ENCODE measurements at regions not wholly inside any gene's neighbourhood (a gene's known extent, or its start where the extent isn't known, plus 50 kb on each side); places are given as distances from the start of the nearest gene placed in this dataset.

DNA sequence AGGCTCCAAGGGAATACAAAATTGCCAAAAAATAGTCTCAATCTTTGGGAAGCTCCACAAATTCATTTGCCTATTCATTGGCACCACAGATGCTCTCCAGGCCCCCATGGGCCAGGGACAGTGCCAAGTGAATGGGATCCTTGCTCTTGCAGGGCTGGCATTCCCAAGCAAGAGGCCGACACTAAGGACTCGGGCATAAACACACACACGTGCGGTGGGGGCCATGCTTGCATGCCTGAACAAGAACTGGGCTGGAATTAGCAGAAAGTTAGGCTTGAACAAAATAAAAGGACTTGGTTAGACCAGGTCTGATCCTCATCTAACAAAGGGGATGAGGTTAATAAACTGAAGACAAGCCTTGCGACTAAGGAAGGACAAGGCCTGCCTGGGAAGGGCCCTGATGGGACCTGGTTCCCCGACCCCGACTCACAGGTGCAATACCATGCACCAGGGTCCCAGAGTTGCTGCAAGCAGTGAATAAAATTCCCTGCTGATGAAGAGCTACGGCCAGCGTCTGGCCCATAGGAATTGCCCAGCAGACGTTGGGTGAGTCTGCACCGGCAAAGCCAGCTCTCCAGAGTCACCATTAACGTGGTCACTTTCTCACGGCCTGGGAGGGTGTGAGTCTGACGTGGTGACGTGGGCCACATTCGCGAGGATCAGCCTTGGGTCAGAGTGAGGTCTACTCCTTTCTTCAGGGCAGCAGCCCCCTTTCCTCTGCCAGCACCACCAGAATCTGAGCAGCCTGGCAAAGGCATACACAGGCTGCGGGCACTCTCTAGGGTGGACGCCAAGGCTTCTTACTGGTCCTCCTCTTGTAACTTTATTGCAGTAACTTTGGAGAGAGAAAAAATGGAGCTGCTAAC lies 77.4 kb upstream of the FCN1 start:
- no peak for TF ChIP-seq POLR2A (IDR thresholded peaks at IDR 0.05; ENCODE audit: low read length)
- no peak for TF ChIP-seq GATA1 (IDR thresholded peaks at IDR 0.05; ENCODE audit: low read depth, low read length)
